GM18502 (cell line): ENCODE measurements at regions not wholly inside any gene's neighbourhood (a gene's known extent, or its start where the extent isn't known, plus 50 kb on each side); places are given as distances from the start of the nearest gene placed in this dataset.

Source experiments
- ATAC-seq: cut with Tn5 transposase; IDR thresholded peaks from one replicate; pipeline ENCODE4 v1.9.1; 2021; ENCODE audit warnings: mild to moderate bottlenecking; ENCODE audit not compliant: unreplicated experiment, poor library complexity

DNA sequence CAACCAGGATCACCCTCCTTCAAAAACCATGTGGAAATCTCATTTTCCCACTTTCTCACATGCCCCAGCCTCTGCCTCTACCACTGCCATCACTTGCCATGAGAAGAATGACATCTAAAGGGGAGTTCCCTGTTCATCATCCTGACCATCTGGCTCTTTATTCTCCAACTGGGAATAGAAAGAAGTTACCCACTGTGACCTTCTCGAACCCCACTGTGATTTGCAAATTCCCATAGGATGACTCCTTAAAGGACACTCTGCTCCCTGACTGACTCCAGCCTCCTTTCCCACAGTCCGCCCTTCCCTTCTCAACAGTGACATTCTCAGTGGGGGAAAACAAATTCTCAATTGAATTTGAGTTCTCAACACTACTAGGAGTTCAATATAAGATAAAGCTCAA is 440.5 kb downstream of the NR2F2 start:
- no peak for ATAC-seq

DNA sequence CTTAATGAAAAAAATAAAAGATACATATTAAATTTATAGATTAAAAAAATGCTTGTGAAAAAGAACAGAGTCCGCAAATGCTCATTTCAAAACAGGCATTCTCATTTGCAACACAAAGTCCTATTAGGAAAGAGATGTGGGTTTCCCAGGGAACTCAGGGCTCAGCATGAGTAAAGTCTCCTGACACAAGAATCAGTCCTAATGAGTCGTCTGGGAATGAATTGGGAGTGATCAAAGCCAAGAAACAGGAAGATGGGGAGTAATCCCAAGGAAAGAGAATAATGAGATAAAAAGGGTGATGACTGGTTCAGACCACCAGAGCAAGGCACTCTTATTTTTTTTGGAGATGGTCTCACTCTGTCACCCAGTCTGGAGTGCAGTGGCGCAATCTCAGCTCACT is 443.7 kb downstream of the NR2F2 start:
- no peak for ATAC-seq

DNA sequence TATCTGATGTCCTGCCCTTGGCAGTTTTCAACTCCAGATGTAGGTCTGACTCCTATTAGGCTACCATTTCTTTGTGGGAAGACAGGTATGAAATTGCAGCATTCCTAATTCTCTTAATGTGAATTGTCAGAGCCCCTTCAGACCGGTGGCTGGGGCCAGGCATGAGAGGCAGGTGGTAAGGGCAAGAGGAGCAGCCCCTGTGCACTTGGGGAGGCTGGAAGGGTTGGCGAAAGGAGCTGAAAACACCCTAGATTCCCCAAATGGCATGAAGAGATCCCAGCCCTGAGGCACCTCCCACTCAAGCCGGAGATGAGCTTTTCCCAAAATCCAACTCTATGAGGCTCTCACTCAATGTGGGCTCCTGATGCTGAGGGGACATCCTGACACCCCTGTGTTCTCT is 453.2 kb downstream of the NR2F2 start:
- ATAC-seq: no peak

DNA sequence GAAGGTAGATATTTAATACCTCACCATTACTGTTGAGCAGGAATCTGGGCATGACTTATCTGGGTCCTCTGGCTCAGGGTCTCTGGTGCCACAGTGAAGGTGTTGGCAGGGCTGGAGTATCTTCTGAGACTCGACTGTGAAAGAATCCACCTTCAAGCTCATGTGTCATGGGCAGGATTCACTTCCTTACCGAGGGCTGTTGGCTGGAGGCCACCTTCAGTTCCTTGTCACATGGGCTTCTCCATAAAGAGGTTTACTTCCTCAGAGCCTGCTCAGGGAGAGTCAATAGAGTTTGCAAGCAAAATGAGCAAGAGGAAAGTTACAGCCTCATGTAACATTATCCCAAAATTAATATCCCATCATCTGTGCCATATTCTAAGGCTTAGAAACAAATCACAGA is 459.5 kb downstream of the NR2F2 start:
- ATAC-seq: no peak

DNA sequence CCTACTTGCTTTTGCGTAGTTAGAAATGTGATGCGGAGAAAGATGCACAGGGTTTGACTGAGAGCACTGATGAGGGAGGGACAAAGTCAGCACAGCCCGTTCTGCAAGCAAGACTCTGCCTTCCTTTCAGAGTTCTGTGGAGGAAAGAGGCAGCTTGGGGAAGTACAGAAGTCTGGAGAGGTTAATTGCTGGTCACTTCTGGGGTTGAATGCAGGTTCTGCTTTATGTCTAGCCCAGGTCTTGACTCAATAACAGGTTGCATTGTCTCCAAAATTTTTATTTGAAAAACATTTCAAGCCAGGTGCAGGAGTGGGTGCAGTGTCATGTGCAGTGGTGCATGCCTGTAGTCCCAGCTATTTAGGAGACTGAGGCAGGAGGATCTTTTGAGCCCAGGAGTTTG is 461.7 kb downstream of the NR2F2 start:
- ATAC-seq: no peak

DNA sequence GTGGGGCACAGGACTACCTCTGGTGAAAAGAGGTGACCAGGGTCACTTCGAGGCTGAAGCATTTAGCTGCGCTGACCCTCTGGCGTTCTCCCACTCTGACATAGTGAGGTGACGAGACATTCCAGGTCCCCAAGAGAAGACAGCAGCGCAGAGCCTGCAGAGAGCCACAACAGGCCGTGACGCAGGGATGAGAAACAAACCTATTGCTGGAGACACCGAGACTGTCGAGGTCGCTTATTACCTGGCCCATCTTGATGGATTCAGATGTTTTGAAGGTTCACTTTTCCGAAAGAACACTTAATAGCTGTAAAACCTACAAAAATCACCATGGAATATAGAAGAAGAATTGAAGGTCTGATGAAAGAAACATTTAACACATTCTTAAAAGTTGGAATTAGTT is 466.3 kb downstream of the NR2F2 start:
- ATAC-seq: no peak

DNA sequence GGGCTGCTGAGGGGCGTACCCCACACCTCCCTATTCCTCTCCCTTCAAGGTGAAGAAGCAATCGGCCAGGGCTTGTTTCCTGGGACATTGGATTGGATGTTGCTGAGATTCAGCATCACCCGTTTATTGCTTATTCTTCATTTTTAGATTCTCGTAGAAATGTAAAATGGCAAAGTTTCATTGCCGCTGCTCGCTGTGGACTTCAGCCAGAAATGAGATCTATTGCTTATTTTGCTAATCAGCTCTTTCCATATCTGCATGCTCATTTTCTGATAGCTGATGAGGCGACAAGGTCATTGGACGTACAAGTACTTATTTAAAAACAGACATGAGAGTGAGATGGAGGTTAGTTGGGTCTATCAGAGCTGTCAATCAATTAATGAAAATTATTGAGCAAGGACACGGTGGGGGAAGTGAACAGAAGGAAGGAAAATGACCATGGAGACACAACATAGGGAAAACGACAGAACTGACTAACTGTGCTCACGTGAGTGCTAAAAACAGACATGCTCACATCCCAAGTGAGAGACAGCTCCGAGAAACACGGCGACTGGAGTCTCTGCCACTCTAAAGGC is 471.2 kb downstream of the NR2F2 start:
- ATAC-seq: no peak

DNA sequence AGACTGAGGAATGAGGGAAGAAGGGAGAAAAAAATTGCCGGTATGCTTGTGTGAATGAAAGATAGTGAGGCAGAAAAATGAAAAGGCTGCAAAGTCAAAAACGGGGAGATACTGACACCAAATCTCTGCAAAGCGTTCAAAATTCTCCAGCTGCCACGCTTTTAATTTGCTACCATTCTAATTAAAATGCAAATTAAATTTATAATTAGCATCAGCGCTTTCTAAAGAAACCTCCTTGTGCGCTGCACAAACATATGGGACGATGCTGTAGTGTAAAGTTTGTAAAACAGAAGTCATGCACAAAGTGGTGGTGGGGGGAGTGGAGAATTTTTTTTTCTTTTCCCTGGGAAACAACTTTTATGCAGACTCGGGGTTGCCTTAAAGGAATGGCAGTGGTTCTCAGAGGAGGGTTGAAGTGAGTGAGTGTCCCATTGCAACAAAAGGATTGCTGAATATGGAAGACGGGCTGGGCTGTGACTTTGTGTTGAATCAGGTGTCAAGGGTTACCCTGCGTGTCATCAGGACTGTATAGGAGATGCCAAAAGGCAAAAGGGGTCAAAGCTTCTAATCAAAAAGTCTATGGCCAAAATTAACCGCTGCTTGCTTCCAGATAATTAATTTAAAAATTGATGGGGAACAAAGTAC is 472.2 kb downstream of the NR2F2 start:
- no peak for ATAC-seq

DNA sequence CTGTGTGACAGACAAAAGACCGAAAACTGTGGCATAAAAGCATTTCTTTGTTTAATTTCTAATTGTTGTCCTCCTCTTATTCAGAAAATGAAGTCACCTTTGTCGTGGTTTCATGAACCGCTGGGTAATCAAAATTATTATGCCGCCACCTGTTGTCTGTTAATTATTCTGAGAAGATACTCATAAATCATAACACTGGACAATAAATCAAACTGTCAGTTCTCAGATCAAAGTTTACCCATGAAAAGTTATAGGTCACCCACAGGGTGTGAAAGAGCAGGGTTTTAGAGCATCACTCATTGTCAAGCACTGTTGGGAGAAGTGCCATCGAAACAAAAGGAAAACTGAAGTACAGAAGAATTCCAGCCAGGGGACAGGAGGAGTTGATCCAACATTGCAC is 474.3 kb downstream of the NR2F2 start:
- no peak for ATAC-seq

DNA sequence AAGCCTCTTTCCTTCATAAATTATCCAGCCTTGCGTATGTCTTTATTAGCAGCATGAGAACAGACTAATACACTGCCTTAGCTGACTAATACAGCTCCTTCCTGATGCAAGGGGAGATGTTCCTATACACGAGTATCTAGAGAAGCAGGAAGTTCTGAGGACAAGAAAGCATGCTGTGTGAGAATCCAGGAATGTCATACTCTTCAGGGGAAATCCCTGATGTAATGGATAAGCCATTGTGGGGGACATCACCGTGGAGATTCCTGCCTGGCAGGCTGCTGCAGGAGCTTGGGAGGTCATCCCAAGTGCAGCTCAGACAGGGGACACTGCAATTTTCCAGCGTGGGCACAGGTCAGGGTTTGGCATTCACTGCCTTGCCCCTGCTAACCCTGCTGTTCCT is 476.9 kb downstream of the NR2F2 start:
- no peak for ATAC-seq

DNA sequence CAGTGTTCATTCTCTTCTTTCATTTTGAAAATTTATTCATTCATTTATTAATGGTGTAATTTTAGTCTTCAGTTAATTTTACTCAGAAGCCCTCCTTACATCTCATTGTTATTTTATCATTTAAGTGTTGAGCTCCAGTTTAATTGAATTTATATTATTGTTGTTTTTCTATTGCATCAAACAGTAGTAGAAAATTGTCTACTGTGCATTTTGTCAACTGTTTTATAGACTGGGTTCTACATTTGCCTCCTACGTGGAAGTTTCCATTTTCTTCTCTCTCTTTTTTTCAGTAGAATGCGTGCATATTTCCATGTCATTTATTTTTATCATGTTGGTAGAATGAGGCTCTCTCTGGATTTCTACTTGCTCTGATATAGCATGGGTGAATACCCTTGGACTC is 487.4 kb downstream of the NR2F2 start:
- ATAC-seq: no peak

DNA sequence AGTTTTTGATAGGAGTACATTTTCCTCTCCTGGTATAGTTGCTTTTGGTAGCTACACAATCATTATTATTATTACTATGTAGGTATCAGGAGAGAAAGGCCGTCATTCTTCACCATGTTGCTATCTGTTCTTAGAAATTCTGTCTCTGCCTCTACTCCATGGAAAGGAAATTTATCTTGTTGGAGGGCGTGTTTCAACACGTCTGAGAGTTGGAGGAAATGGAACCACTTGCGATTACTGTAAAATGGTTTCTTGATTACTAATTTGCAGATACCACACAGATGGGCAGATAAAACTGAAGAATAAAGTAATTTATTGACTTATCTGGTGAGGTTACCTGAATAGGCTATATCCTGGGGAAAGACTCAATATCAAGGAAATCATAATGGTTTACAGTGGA is 488.4 kb downstream of the NR2F2 start:
- no peak for ATAC-seq

DNA sequence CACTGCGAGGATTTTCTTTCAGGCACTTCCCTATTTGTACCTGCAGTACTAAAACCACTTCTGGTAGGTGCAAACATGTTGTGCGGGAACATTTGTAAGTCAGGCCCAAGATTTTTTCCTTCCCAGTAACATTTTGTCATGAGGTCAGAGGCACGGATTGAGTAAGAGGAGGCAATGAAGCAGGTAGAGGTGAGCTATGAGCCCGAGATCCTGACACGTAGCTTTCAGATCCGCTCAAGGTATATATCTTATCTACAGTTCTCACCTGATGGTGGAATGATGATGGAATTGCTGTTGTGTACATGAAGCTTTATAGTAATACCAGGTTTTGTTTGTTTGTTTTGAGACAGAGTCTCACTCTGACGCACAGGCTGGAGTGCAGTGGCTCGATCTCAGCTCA is 497.5 kb downstream of the NR2F2 start:
- no peak for ATAC-seq

DNA sequence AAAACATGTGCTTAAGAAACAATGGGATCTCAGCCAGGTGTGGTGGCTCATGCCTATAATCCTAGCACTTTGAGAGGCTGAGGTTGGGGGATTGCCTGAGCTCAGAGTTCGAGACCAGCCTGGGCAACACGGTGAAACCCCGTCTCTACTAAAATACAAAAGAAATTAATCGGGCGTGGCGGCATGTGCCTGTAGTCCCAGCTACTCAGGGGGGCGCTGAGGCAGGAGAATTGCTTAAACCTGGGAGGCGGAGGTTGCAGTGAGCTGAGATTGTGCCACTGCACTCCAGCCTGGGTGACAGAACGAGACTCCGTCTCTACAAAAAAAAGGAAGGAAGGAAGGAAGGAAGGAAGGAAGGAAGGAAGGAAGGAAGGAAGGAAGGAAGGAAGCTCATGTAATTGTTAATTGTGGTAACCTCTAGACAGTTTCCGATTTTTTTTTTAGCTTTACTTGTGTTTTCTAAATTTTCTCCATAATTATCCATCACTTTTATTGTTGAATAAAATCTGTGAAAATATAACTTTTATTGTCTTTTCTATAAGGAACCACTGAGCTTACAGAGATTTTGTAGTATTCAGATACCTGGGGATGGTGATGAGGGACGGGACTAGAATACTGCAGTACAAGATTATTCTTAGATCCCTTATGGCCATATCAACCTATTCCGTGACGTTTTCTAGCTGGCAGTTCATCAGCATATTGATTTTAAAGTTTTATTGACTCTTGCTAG is 506.9 kb downstream of the NR2F2 start:
- ATAC-seq: no peak

DNA sequence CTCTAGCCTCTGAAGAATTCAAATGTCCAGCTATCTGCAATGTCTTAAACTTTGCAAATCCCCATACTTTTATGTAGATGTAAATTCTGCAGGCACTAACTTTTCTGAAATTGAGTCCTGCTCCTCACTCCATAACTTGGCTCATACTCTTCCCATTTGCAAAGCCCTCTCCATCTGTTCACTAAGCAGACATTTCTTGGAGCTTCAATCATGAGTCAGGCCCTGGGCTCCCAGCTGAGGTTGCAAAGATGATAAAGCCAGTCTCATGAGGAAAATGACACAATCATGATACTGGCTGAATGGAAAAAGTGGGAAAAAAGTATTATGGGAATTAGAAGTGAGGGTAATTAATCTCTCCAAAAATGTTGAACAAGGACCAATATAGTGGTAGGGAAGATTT is 507.6 kb downstream of the NR2F2 start:
- no peak for ATAC-seq

DNA sequence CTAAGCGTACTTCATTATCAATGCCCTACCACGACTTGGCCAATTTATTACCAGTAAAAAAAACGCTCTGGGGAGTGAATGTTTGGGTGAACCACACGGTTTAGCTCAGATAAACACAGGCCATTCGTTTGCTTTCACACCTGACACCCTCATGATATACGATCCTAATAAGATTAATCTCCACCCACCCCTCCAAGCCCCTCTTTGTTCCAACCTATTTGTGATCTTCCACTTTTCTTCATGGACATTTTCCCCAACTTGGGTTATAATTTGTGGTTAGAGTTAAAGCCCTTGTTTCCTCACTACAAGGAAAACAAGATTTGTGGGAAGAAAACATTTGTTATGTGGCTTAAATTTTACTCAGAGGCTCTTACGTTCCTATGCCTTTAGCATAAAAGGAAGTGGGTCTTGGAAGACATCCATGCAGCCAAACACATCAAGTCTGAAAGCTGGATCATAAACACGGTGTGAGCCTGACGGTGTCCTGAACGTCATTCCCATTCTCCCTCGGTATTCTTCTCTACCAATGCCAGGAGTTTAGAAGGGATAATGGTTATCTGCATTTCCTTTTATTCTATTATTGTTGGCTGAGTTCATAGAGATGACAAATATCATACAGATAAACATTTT is 518.9 kb downstream of the NR2F2 start:
- no peak for ATAC-seq

DNA sequence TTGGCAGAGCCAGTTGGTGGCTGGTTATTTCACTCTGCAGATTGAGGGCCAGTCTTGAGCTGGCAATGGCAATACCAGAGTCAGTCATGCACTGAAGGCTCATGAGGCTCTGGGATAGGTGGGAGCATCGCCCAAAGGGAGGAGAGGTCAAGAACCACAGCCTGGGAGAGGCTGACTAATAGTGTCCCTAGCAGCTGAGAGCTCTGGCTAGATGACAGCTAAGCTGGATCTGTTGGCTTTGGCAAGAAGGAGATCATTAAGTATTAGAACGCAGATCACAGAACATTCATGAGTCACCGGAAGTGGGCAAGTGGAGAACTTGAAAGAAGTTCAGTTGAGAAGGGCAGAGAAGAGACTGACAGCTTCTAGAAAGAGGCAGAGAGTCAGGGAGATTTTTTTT is 521.1 kb downstream of the NR2F2 start:
- ATAC-seq: no peak

DNA sequence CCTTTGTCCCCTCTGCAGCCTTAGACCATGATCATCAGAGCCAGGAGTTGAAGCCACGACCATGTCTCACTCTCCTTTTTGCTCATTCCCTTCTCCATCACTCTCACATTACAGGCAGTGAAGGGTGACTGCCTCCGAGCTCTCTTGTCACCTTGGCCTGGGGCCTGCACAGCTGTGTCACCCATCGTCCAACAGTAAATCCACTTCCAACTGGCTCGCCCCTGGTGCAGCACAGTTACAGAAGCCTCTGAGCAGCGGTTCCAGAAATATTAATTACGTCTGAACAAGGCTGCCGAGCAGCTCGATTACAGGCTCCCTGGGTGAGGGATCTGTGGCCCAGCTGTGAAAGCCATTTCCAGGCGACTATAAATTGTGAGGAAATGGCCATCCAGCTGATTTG is 528.2 kb downstream of the NR2F2 start:
- ATAC-seq: no peak

DNA sequence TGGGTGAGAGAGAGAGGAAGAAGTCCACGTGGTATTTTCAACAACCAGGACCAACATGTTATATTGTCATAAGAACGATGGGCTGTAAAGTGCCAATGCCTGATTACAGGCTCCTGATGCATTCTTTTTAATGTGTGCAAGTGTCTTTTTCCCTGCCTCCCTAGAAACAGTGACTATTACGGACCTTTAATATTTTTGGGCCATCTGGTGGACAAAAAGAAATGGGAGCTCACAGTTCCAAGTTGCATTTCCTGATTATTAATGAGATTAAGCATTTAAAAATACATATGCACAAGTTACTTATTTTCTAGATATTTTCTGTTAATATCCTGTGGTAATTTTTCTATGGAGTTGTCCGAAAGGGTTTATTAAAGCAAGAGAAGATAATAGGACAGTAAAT is 530.2 kb downstream of the NR2F2 start:
- ATAC-seq: no peak

DNA sequence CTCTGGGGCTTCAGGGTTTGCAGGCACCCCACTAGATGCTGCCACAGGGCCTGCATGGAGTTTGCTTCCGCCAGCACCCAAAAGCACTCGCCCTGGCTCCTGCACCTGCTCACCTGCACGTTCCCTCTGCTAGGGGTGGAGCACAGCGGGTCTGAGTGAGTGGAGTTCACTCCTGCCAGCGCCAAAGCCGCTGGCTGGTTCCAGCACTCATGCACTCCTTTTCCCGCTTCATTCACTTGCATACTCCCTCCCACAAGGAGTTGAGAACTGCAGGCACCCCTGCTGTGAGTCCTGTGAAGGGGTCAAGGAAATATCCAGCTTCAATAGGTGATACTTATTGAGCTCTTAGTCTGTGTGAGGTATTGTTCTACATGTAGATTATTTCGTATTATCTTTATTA is 537.5 kb downstream of the NR2F2 start:
- no peak for ATAC-seq

DNA sequence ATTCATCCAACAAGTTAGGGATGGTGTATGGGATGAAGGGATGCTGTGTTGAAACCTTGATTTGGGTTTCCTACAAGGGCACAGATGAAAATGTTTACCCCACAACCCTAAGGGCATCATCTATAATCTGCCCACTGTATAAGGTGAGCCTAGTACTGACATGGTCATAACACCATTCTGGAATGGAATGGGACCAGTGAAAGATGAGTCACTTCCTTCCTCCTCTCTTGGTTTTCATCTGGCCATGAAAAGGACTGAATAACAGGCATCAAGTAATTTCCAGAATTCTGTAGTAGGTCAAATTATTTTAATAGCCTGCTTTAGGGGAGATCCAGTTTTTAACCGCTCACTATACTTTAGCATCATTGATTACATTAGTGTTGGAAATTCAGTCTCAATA is 538.6 kb downstream of the NR2F2 start:
- ATAC-seq: no peak

DNA sequence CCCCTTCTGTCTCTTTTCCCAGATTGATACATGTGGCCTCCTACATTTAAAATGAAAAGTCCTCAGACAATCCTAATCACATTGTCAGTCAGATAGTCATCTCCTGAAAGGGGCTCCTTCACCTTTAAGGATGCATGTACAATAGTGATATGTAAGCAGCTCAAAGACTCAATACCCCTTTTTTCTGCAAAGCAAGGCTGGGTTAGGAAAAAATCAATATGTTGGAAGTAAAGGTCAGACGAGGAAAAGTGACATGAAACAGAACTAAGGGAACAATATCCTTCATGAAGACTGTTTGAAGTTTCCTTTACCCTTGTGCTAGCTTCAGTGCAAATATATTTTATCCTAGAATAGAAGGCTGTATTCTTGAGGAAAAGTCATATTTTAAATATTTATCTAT is 539.3 kb downstream of the NR2F2 start:
- ATAC-seq: no peak
